ENCODE measurements at regions not wholly inside any gene's neighbourhood (a gene's known extent, or its start where the extent isn't known, plus 50 kb on each side); places are given as distances from the start of the nearest gene placed in this dataset.

GRCh38 chr1:113266788-113267187 lies 123.5 kb upstream of the MAGI3 start:
- no peak overlapping the region for H3K4me3 ChIP-seq (replicated peaks in 1 of 3)
- peak; percentile 90 to 92 for DNase-seq
- no peaks in the 10 kb centered on the region for H3K36me3 ChIP-seq
- 36 to 45% methylated on average over 6 of the region's 6 CpGs for WGBS, 2 donors
- peak overlapping the region in 2 of 3 donors; percentile 55 to 62 for H3K27ac ChIP-seq
- no peaks in the 10 kb centered on the region for H3K27me3 ChIP-seq
- TF ChIP-seq CTCF (IDR thresholded peaks at IDR 0.05), result no peak
- no peak for TF ChIP-seq POLR2A (IDR thresholded peaks at IDR 0.05)
- H3K4me1 ChIP-seq, result peaks cover 6 to 12% of the 10 kb centered on the region in 2 donors
- intact Hi-C loops (cut with DNase I), result no loop called here
- H3K9me3 ChIP-seq, result no peaks in the 10 kb centered on the region

GRCh38 chr1:113269168-113269963 lies 120.9 kb upstream of the MAGI3 start:
- 89 to 90% methylated on average over 6 of the region's 6 CpGs for WGBS, 2 donors
- DNase-seq, result no peak
- H3K4me1 ChIP-seq, result peaks cover 6 to 12% of the 10 kb centered on the region in 2 donors
- no peaks in the 10 kb centered on the region for H3K27me3 ChIP-seq
- intact Hi-C loops (cut with DNase I), result no loop called here
- no peak overlapping the region for H3K4me3 ChIP-seq (replicated peaks in 1 of 3)
- no peaks in the 10 kb centered on the region for H3K36me3 ChIP-seq
- H3K27ac ChIP-seq, result no peak overlapping the region
- TF ChIP-seq CTCF (IDR thresholded peaks at IDR 0.05) (no peak), POLR2A (IDR thresholded peaks at IDR 0.05) (no peak)
- H3K9me3 ChIP-seq, result no peaks in the 10 kb centered on the region

GRCh38 chr1:113271039-113271438 lies 119.3 kb upstream of the MAGI3 start:
- intact Hi-C loops (cut with DNase I), result no loop called here
- H3K4me1 ChIP-seq, result peaks cover 16 to 23% of the 10 kb centered on the region in 2 donors
- 85 to 88% methylated on average over 4 of the region's 4 CpGs for WGBS, 2 donors

GRCh38 chr1:113275083-113275482 lies 115.2 kb upstream of the MAGI3 start:
- Histone ChIP-seq H3K27me3 (no peaks in the 10 kb centered on the region), H3K4me3 (replicated peaks in 1 of 3) (no peak overlapping the region), H3K27ac (peak overlapping the region; percentile 63 to 87 (median 80)), H3K9me3 (no peaks in the 10 kb centered on the region), H3K4me1 (peaks cover 37 to 46% of the 10 kb centered on the region in 2 donors), H3K36me3 (no peaks in the 10 kb centered on the region)
- DNase-seq, result no peak
- intact Hi-C loops (cut with DNase I), result no loop called here
- WGBS, 2 donors, result 53 to 64% methylated on average over 1 of the region's 1 CpG
- TF ChIP-seq CTCF (IDR thresholded peaks at IDR 0.05), result no peak
- TF ChIP-seq POLR2A (IDR thresholded peaks at IDR 0.05), result no peak

More at GRCh38 chr1:113271039-113271438, 119.3 kb upstream of the MAGI3 start:
- DNase-seq, result no peak
- Histone ChIP-seq H3K27ac (no peak overlapping the region), H3K36me3 (no peaks in the 10 kb centered on the region), H3K4me3 (replicated peaks in 1 of 3) (no peak overlapping the region), H3K27me3 (no peaks in the 10 kb centered on the region), H3K9me3 (no peaks in the 10 kb centered on the region)
- TF ChIP-seq CTCF (IDR thresholded peaks at IDR 0.05), result no peak
- TF ChIP-seq POLR2A (IDR thresholded peaks at IDR 0.05), result no peak

GRCh38 chr1:113275691-113276090 lies 114.6 kb upstream of the MAGI3 start:
- WGBS, 2 donors, result 58 to 71% methylated on average over 2 of the region's 2 CpGs
- Histone ChIP-seq H3K27ac (peak overlapping the region; percentile 63 to 87 (median 80)), H3K27me3 (no peaks in the 10 kb centered on the region), H3K9me3 (no peaks in the 10 kb centered on the region), H3K4me1 (peaks cover 43 to 52% of the 10 kb centered on the region in 2 donors), H3K36me3 (no peaks in the 10 kb centered on the region), H3K4me3 (replicated peaks in 1 of 3) (no peak overlapping the region)
- intact Hi-C loops (cut with DNase I), result no loop called here
- DNase-seq, result no peak
- TF ChIP-seq POLR2A (IDR thresholded peaks at IDR 0.05) (no peak), CTCF (IDR thresholded peaks at IDR 0.05) (no peak)

All from thyroid gland (tissue), 4 donors.